ENCODE measurements at regions not wholly inside any gene's neighbourhood (a gene's known extent, or its start where the extent isn't known, plus 50 kb on each side); places are given as distances from the start of the nearest gene placed in this dataset.

- in situ Hi-C loops (cut with MboI; ENCODE audit: low sequenced_read_pairs, unreplicated experiment): no loop called here
- no peak for TF ChIP-seq CTCF (IDR thresholded peaks at IDR 0.05; ENCODE audit: borderline replicate concordance, control extremely low read depth, extremely low read depth, insufficient read depth, missing control alignments)
- DNase-seq (ENCODE audit: low spot score): no peak
These were observed 129.5 kb upstream of the OPCML start for GRCh38 chr11:133661846-133662245.

- DNase-seq (ENCODE audit: low spot score): no peak
- in situ Hi-C loops (cut with MboI; ENCODE audit: low sequenced_read_pairs, unreplicated experiment): no loop called here
- no peak for TF ChIP-seq CTCF (IDR thresholded peaks at IDR 0.05; ENCODE audit: borderline replicate concordance, control extremely low read depth, extremely low read depth, insufficient read depth, missing control alignments)
These were observed 127.9 kb upstream of the OPCML start for GRCh38 chr11:133660202-133660568.

- in situ Hi-C loops (cut with MboI; ENCODE audit: low sequenced_read_pairs, unreplicated experiment): no loop called here
- no peak for TF ChIP-seq CTCF (IDR thresholded peaks at IDR 0.05; ENCODE audit: borderline replicate concordance, control extremely low read depth, extremely low read depth, insufficient read depth, missing control alignments)
- no peak for DNase-seq (ENCODE audit: low spot score)
These were observed 127.4 kb upstream of the OPCML start for GRCh38 chr11:133659538-133660201.

- in situ Hi-C loops (cut with MboI; ENCODE audit: low sequenced_read_pairs, unreplicated experiment): no loop called here
- no peak for TF ChIP-seq CTCF (IDR thresholded peaks at IDR 0.05; ENCODE audit: borderline replicate concordance, control extremely low read depth, extremely low read depth, insufficient read depth, missing control alignments)
- DNase-seq (ENCODE audit: low spot score): no peak
These were observed 124.8 kb upstream of the OPCML start for GRCh38 chr11:133657054-133657453.

- DNase-seq (ENCODE audit: low spot score): no peak
- no peak for TF ChIP-seq CTCF (IDR thresholded peaks at IDR 0.05; ENCODE audit: borderline replicate concordance, control extremely low read depth, extremely low read depth, insufficient read depth, missing control alignments)
- in situ Hi-C loops (cut with MboI; ENCODE audit: low sequenced_read_pairs, unreplicated experiment): no loop called here
These were observed 123.9 kb upstream of the OPCML start for GRCh38 chr11:133656082-133656635.

- in situ Hi-C loops (cut with MboI; ENCODE audit: low sequenced_read_pairs, unreplicated experiment): no loop called here
- TF ChIP-seq CTCF (IDR thresholded peaks at IDR 0.05; ENCODE audit: borderline replicate concordance, control extremely low read depth, extremely low read depth, insufficient read depth, missing control alignments): no peak
- DNase-seq (ENCODE audit: low spot score): no peak
These were observed 122.4 kb upstream of the OPCML start for GRCh38 chr11:133654630-133655212.

Data from GM13976 (cell line).